Left ventricle myocardium superior (tissue), 1 donor: ENCODE measurements at regions not wholly inside any gene's neighbourhood (a gene's known extent, or its start where the extent isn't known, plus 50 kb on each side); places are given as distances from the start of the nearest gene placed in this dataset.

ENCODE experiments used
- ATAC-seq: fragments of 200-7000 bp; cut with Tn5 transposase; one replicate; pipeline ENCODE4 v1.9.1; 2020; ENCODE audit warnings: mild to moderate bottlenecking, moderate library complexity
- DNase-seq: peaks from one replicate; pipeline ENCODE4 v3.0.0-alpha.2; 2020
- intact Hi-C: fragments of 100-400 bp; cut with micrococcal nuclease; formaldehyde crosslinking; loops from one replicate; pipeline ENCODE4 v1.11.0; 2022
- donor health status: DM: no; HTN: yes; CAD: no; lungs with severe emphysema.

- intact Hi-C loops: no loop called here
- peak; percentile 89 for DNase-seq
Measured at GRCh38 chr3:124584552-124585391, 145.5 kb upstream of the UMPS start.

GRCh38 chr3:124586126-124587052 is 143.9 kb upstream of the UMPS start:
- no peak for DNase-seq
- intact Hi-C loops: no loop called here
- ATAC-seq: peak; percentile 24

More at GRCh38 chr3:124584552-124585391, 145.5 kb upstream of the UMPS start:
- peak; percentile 97 for ATAC-seq

GRCh38 chr3:124587053-124587408 is 143.2 kb upstream of the UMPS start:
- intact Hi-C loops: no loop called here
- DNase-seq (no peak), ATAC-seq (no peak)

- intact Hi-C loops: no loop called here
Measured at GRCh38 chr3:124588036-124588435, 142.2 kb upstream of the UMPS start.

GRCh38 chr3:124588794-124589193 is 141.5 kb upstream of the UMPS start:
- no peak for ATAC-seq
- intact Hi-C loops: no loop called here
- no peak for DNase-seq

More at GRCh38 chr3:124588036-124588435, 142.2 kb upstream of the UMPS start:
- DNase-seq: no peak
- no peak for ATAC-seq

GRCh38 chr3:124591699-124592098 is 138.6 kb upstream of the UMPS start:
- ATAC-seq: no peak
- intact Hi-C loops: no loop called here

GRCh38 chr3:124592658-124593441 is 137.4 kb upstream of the UMPS start:
- ATAC-seq (peak; percentile 53), DNase-seq (no peak)
- intact Hi-C loops: no loop called here

More at GRCh38 chr3:124591699-124592098, 138.6 kb upstream of the UMPS start:
- DNase-seq: no peak

- DNase-seq (no peak), ATAC-seq (no peak)
- intact Hi-C loops: no loop called here
Measured at GRCh38 chr3:124593442-124593829, 136.8 kb upstream of the UMPS start.

- intact Hi-C loops: no loop called here
- no peak for DNase-seq
- no peak for ATAC-seq
Measured at GRCh38 chr3:124594581-124594980, 135.7 kb upstream of the UMPS start.

GRCh38 chr3:124597273-124597672 is 133.0 kb upstream of the UMPS start:
- intact Hi-C loops: no loop called here
- ATAC-seq (peak; percentile 12), DNase-seq (peak; percentile 44)

- intact Hi-C loops: no loop called here
- ATAC-seq (no peak), DNase-seq (no peak)
Measured at GRCh38 chr3:124597979-124598378, 132.3 kb upstream of the UMPS start.

- intact Hi-C loops: no loop called here
- no peak for ATAC-seq
- DNase-seq: no peak
Measured at GRCh38 chr3:124599147-124599765, 131.0 kb upstream of the UMPS start.

GRCh38 chr3:124599779-124600693 is 130.2 kb upstream of the UMPS start:
- ATAC-seq: peak; percentile 80
- DNase-seq: no peak
- intact Hi-C loops: no loop called here

- ATAC-seq: peak; percentile 5
- DNase-seq: no peak
- intact Hi-C loops: no loop called here
Measured at GRCh38 chr3:124600765-124601164, 129.5 kb upstream of the UMPS start.

- ATAC-seq: no peak
- intact Hi-C loops: no loop called here
- no peak for DNase-seq
Measured at GRCh38 chr3:124601190-124601589, 129.1 kb upstream of the UMPS start.

GRCh38 chr3:124602980-124603627 is 127.1 kb upstream of the UMPS start:
- ATAC-seq (peak; percentile 64), DNase-seq (no peak)
- intact Hi-C loops: no loop called here

- ATAC-seq: peak; percentile 78
- intact Hi-C loops: no loop called here
Measured at GRCh38 chr3:124605781-124606579, 124.3 kb upstream of the UMPS start.

More at GRCh38 chr3:124605781-124606579, 124.3 kb upstream of the UMPS start:
- DNase-seq: peak; percentile 37
